22Rv1 (cell line): ENCODE measurements at regions not wholly inside any gene's neighbourhood (a gene's known extent, or its start where the extent isn't known, plus 50 kb on each side); places are given as distances from the start of the nearest gene placed in this dataset.

Source experiments
- H3K27ac ChIP-seq: fragments of 450-650 bp; 2 replicates; pipeline ENCODE4 v1.5.1; 2017
- ZFX ChIP-seq: fragments of 450-650 bp; IDR thresholded peaks from 2 replicates; pipeline ENCODE4 v1.6.1; 2017; ENCODE audit warnings: antibody characterized with exemption, borderline replicate concordance
- TF ChIP-seq, protein P1 (sequence below): fragments of 450-650 bp; IDR thresholded peaks from 2 replicates; pipeline ENCODE4 v1.5.1; 2017; ENCODE audit warnings: mild to moderate bottlenecking

DNA sequence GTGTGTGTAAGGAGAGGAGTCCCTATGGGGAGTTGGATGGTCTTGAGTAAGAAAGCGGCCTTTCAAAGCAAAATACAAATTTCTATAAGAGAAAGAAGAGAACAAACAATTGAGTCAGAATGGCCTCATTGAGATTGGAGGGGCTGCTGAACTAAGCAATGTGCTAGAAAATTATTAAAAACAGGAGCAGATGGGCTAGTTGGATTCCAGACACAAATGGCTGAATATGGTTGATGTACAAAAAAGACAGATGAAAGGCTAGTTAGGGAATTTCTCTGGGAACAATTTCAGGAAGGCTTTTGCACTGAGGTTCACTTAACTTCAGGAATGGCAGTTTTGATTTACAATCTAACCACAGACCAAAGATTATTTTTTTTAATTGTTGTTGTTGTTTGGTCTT is 1806.8 kb upstream of the TENM3 start:
- no peak for TF ChIP-seq ZFX
- TF ChIP-seq, protein P1, sequence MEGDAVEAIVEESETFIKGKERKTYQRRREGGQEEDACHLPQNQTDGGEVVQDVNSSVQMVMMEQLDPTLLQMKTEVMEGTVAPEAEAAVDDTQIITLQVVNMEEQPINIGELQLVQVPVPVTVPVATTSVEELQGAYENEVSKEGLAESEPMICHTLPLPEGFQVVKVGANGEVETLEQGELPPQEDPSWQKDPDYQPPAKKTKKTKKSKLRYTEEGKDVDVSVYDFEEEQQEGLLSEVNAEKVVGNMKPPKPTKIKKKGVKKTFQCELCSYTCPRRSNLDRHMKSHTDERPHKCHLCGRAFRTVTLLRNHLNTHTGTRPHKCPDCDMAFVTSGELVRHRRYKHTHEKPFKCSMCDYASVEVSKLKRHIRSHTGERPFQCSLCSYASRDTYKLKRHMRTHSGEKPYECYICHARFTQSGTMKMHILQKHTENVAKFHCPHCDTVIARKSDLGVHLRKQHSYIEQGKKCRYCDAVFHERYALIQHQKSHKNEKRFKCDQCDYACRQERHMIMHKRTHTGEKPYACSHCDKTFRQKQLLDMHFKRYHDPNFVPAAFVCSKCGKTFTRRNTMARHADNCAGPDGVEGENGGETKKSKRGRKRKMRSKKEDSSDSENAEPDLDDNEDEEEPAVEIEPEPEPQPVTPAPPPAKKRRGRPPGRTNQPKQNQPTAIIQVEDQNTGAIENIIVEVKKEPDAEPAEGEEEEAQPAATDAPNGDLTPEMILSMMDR = no peak

DNA sequence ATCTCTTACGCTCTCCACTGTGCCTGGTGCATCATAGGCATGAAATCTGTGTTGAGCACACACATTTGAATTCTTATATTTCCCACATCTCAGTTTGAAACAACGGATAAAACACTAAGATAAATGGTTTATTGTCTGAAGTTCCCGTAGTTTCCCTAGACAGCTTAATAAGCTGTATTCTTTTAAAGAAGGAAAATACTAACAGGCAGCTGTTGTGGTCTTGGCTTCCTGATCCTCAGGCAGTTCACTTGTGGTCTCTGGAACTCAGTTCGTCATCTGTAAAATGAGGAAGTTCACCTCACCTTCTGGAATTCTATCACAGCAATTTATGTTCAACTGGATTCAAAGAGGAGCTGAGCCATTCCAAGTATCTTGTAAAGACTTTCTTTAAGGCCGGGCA is 1805.6 kb upstream of the TENM3 start:
- H3K27ac ChIP-seq = no peak overlapping the region
- TF ChIP-seq, protein P1 = no peak
- no peak for TF ChIP-seq ZFX

More for the DNA sequence above, 1806.8 kb upstream of the TENM3 start:
- H3K27ac ChIP-seq = no peak overlapping the region

DNA sequence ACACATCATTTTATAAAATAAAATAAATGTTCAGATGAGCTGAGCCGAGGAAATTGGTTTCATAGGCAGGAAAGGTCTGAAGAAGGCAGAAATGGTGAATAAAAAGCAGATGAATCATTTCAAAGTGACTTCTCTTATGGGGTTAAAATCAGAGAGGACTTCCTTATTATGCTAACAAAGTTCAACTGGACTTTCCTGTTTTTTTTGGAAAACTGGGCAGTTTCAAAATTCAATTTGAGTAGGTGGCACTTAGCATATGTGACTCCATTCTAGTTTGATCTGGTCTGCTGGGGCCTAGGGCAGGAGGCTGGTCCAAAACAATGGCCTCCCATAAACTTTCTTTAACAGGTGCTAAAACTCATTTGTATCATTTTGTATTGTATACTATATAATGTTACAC is 1794.9 kb upstream of the TENM3 start:
- H3K27ac ChIP-seq = no peak overlapping the region
- no peak for TF ChIP-seq ZFX
- TF ChIP-seq, protein P1 = no peak

DNA sequence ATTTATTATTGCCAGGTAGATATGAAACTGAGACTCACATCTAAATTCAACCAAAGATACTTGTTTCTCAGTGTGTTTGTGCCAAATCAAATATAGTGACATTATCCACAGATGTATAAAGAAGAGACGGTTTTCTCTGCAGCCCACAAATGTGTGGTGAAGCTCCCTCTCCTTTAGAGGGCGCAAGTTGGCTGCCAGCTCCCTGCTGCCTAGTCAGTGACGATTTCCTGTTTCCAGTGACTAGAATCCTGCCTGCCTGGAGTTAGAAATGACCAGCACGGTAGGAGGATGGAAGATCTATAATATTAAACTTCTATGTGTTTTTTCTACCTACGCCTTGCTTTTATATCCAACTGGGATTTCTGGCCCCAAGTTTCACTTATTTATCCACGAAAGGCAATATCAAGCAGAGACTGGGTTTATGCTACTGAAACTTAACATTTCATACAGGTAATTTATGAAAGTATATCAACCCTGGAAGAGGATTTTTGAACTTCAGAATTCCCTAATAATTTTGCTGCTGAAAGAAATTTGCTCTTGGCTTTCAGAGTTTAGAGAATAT is 1793.7 kb upstream of the TENM3 start:
- no peak overlapping the region for H3K27ac ChIP-seq
- TF ChIP-seq ZFX = no peak
- TF ChIP-seq, protein P1 = peak; percentile 87

DNA sequence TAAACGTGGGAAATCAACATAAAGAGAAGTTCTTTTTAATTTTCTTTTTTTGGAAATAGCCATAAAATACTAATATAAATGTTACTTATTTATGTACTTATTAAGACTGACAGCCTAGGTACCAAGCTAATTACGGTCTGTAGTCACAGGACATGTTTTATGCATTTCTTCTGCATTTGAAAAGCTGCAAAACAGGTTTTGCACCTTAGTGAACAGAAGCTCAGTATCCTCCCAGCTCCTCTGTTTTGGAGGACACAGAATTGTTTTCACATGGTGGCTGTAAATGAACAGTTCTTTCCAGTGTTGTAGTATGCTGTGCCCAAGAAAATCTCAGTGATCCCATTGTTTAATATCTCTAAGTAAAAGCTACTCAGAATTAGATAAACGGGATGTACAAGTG is 1788.0 kb upstream of the TENM3 start:
- TF ChIP-seq ZFX = no peak
- TF ChIP-seq, protein P1 = no peak
- H3K27ac ChIP-seq = no peak overlapping the region

DNA sequence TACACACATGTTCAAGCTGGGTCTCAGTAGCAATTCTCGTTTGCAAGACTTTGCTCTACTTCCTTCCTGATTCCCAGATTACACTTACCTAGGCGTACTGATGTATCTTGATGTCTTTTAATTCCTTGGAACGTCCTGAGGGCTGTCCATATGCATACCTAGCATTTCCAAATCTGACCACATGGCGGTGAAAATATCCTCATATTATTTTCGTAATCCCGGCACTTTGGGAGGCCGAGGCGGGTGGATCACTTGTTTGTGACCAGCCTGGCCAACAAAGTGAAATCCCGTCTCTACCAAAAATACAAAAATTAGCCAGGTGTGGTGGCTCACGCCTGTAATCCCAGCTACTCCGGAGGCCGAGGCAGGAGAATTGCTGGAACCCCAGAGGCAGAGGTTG is 1786.3 kb upstream of the TENM3 start:
- H3K27ac ChIP-seq = no peak overlapping the region
- TF ChIP-seq ZFX = no peak
- TF ChIP-seq, protein P1 = peak; percentile 40

DNA sequence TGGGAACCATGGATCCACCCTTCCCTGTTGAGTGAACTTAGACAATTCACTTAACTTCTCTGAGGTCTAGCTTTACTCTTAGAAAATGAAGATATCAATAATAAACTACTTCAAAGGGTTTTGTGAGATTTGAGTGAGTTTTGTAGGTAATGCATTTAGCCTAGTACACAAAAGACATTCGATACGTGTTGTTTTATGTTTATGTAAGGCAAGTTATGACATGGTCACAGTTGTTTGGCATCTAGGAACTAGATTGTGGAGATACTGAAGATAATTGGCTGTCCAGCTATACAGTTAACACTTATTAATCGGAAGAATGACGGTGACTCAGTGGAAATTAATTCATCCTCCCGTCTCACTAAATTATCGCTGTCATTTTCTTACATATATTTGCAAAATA is 1781.1 kb upstream of the TENM3 start:
- TF ChIP-seq ZFX = no peak
- TF ChIP-seq, protein P1 = no peak
- H3K27ac ChIP-seq = no peak overlapping the region
